Spinal cord (tissue), 9 donors: ENCODE measurements at regions not wholly inside any gene's neighbourhood (a gene's known extent, or its start where the extent isn't known, plus 50 kb on each side); places are given as distances from the start of the nearest gene placed in this dataset.

Experiments
- DNase-seq, 6 donors: peaks; one replicate each; pipeline versions ENCODE4 v3.0.0 to v3.0.0-alpha.2; 2013 to 2015; ENCODE audit warnings: low spot score in 6 of 6, low read depth in 4 of 6
- H3K27ac ChIP-seq: one replicate; pipeline ENCODE4 v1.5.1; 2013; ENCODE audit warnings: low read depth, low read length, control low read depth
- H3K27me3 ChIP-seq: one replicate; pipeline ENCODE4 v1.6.1; 2013; ENCODE audit warnings: low read length; ENCODE audit not compliant: control insufficient read depth, insufficient read depth
- H3K36me3 ChIP-seq: one replicate; pipeline ENCODE4 v1.6.1; 2013; ENCODE audit warnings: low read length; ENCODE audit not compliant: control insufficient read depth, insufficient read depth
- H3K4me1 ChIP-seq: one replicate; pipeline ENCODE4 v1.6.1; 2013; ENCODE audit warnings: low read length; ENCODE audit not compliant: control insufficient read depth, insufficient read depth
- H3K4me3 ChIP-seq: one replicate; pipeline ENCODE4 v1.5.1; 2013; ENCODE audit warnings: low read depth, low read length, control low read depth
- H3K9me3 ChIP-seq: one replicate; pipeline ENCODE4 v1.6.1; 2013; ENCODE audit warnings: low read length; ENCODE audit not compliant: control insufficient read depth, insufficient read depth
- WGBS: methylation state at CpG from one replicate; pipeline ENCODE4 v1.1.5; 2013; ENCODE audit warnings: missing lambda C conversion rate; ENCODE audit not compliant: insufficient coverage; 5-methylcytosine and 5-hydroxymethylcytosine counted together
- donor health status: healthy.

DNA sequence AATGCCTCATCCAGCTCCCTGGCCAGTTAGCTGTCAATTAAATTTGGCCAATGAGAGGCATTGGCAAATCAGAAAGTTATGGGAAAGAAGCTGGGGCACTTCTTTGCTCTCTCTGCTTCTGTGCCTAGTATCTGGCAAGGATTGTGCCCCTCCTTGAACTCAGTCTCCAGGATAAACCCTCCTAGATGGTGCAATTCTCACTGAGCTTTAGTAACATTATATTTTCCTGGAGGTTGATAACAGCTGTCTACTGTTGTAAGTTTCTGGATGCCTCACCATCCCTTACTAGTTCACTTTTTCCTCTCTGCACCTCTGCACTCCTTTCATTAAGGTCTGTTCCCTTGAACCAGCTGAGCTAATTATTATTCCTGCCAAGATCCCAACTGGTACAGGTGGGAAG, 329.5 kb downstream of the MFSD1 start:
- no peak for DNase-seq
- no peaks in the 10 kb centered on the region for H3K27me3 ChIP-seq
- H3K27ac ChIP-seq = no peak overlapping the region
- no peaks in the 10 kb centered on the region for H3K4me1 ChIP-seq
- no peaks in the 10 kb centered on the region for H3K36me3 ChIP-seq
- no peaks in the 10 kb centered on the region for H3K9me3 ChIP-seq
- no peak overlapping the region for H3K4me3 ChIP-seq

DNA sequence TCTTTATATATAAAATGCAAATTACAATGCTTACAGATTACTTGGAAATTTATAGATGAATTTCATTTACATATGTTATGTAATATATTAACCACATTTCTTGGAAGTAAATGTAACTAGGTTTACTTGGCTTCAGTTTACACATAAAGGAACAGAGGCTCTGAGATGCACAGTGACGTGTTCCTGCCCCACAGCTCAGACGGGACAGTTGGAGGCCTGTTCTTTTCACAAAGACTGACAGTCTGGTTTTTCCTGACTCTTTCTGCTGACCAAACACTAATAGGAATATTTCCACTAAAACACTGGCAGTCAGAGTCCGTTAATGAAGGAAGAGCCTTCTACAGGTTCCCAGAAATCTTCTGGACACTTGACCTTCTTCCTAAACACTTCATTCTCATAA, 336.1 kb downstream of the MFSD1 start:
- peak in 1 of 6 donors; percentile 25 for DNase-seq
- H3K27ac ChIP-seq = no peak overlapping the region
- no peaks in the 10 kb centered on the region for H3K9me3 ChIP-seq
- 100% methylated on average over 1 of the region's 3 CpGs for WGBS
- no peaks in the 10 kb centered on the region for H3K36me3 ChIP-seq
- H3K4me3 ChIP-seq = no peak overlapping the region
- H3K27me3 ChIP-seq = no peaks in the 10 kb centered on the region
- H3K4me1 ChIP-seq = no peaks in the 10 kb centered on the region

DNA sequence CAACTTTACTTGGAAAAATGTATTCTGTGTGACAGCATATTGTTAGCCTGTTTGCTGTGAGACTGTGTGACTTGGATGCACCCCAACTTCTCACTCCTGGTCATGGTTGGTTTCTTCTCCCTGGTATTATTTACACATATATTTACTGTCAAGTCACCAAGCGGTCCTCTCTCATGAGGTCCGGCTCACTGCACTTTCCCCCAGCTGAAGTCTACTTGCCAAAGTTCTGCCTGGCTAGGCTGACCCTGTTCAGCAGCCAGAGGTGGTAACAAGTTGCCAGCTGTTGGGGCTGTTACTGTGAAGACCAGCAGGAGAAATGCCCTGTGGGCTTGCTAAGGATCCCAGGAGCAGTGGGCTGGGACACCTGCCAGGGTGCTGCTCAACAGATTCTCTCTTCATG, 337.5 kb downstream of the MFSD1 start:
- 100% methylated on average over 2 of the region's 2 CpGs for WGBS
- Histone ChIP-seq H3K4me1 (no peaks in the 10 kb centered on the region), H3K36me3 (no peaks in the 10 kb centered on the region), H3K27ac (no peak overlapping the region), H3K27me3 (no peaks in the 10 kb centered on the region), H3K4me3 (no peak overlapping the region), H3K9me3 (no peaks in the 10 kb centered on the region)
- DNase-seq = no peak

DNA sequence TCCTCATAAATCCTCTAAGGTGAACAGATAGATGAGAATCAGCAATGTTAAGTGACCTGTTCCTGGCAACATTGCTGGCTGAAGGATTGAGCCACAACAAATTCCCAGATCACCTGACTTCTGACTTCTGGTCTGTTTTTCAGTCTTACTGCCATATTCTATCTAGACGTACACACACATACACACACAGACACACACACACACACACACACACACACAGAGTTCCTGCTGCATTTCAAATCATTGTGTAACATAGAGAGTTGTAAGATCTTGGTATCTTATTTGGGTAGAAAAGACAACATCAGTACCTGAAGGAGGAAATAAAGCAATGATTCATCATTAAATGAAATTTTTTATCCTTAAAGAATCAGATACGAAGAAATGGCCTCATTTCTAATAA, 342.6 kb downstream of the MFSD1 start:
- Histone ChIP-seq H3K4me3 (no peak overlapping the region), H3K36me3 (no peaks in the 10 kb centered on the region), H3K27ac (no peak overlapping the region), H3K4me1 (no peaks in the 10 kb centered on the region), H3K9me3 (no peaks in the 10 kb centered on the region), H3K27me3 (no peaks in the 10 kb centered on the region)
- no peak for DNase-seq
- WGBS = 40% methylated on average over 1 of the region's 2 CpGs

DNA sequence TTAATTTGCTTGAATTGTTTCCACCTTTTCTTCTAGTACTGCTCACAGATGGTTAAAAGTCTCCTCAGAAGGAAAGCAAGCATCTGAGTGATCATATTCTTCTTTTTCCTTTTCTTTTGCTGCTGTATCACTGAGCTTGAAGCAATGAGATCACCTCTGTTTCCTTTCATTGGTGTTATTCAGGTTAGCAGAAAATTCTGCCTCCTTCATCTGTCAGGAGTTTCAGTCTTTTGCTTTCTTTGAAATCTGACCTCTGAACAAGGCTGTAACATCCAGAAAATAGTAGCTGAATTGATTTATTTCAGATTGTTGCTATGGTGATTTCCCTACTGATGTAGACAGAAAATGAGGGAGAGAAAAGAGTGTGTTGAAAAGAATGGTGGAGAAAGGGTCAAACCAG, 343.0 kb downstream of the MFSD1 start:
- H3K9me3 ChIP-seq = no peaks in the 10 kb centered on the region
- H3K4me1 ChIP-seq = no peaks in the 10 kb centered on the region
- H3K36me3 ChIP-seq = no peaks in the 10 kb centered on the region
- DNase-seq = peak in 2 of 6 donors; percentile 52 to 74
- no peaks in the 10 kb centered on the region for H3K27me3 ChIP-seq
- H3K27ac ChIP-seq = no peak overlapping the region
- H3K4me3 ChIP-seq = no peak overlapping the region

DNA sequence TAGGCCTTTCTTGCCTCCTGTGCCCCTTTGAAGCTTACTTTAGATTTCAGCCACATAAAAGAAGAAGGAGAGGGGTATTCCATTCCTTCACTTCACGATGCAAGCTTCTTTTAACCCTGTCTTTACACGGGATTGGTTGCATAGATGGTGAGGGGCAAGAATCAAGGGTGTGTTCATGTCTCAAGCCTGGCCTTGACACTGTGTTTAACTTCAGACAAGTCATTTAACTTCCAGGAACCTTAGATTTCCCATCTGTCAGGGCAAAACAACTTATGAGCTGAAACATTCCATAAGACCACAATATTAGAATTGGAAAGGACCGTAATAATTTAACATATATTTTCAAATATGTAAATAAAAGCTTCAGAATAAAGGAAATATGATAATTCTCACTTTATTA, 344.5 kb downstream of the MFSD1 start:
- Histone ChIP-seq H3K36me3 (no peaks in the 10 kb centered on the region), H3K9me3 (no peaks in the 10 kb centered on the region), H3K4me1 (no peaks in the 10 kb centered on the region), H3K4me3 (no peak overlapping the region), H3K27me3 (no peaks in the 10 kb centered on the region), H3K27ac (no peak overlapping the region)
- DNase-seq = no peak
- no CpG with 5 or more reads among the region's 3 CpGs for WGBS

DNA sequence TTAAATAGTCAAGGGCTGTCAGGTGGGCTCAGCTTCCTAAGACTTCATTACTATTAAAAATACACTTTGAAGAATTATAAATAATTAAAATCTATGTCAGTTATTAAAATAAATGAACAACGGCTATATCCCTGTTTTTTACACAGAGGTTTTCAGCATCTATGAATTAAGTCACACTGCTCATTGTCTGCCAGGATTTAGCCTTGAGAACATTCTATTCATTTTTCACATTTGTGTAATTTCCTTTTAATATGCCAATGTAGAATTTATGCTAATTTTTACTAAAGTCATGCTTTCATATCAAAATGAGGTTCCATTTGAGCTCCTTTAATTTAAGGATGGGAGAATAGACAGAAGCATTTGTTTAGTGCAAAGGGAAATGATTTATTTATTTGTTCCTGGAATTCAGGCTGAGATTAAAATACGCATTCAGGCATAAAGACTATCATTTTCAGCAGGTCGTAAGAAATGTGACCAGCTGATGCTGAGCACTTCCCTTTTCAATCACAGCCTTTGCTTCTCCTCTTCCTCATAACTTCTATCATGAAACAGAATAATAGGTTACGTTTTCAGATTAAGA, 345.1 kb downstream of the MFSD1 start:
- no peaks in the 10 kb centered on the region for H3K4me1 ChIP-seq
- WGBS = no CpG with 5 or more reads among the region's 4 CpGs
- no peaks in the 10 kb centered on the region for H3K9me3 ChIP-seq
- H3K4me3 ChIP-seq = no peak overlapping the region
- H3K27me3 ChIP-seq = no peaks in the 10 kb centered on the region
- DNase-seq = peak in 1 of 6 donors; percentile 48
- H3K27ac ChIP-seq = no peak overlapping the region
- no peaks in the 10 kb centered on the region for H3K36me3 ChIP-seq

DNA sequence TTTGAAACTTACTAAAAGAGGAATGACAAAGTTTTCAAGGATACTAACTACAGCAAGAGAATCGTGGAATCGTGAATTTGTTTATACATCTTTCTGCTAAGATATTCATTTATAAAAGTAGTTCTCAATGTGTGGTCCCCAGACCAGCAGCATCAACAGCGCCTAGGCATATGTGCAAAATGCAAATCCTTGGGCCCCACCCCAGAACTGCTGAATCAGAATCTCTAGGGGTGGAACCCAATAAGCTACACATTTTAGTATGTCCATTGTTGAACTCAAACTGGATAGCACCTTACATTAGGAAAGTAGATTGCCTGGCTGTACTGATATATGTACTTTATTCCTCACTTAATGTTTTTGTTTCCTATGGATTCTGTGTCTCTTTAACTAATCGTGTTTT, 346.0 kb downstream of the MFSD1 start:
- Histone ChIP-seq H3K4me3 (no peak overlapping the region), H3K36me3 (no peaks in the 10 kb centered on the region), H3K4me1 (no peaks in the 10 kb centered on the region), H3K27me3 (no peaks in the 10 kb centered on the region), H3K27ac (no peak overlapping the region), H3K9me3 (no peaks in the 10 kb centered on the region)
- DNase-seq = no peak
- WGBS = 90% methylated on average over 2 of the region's 4 CpGs

DNA sequence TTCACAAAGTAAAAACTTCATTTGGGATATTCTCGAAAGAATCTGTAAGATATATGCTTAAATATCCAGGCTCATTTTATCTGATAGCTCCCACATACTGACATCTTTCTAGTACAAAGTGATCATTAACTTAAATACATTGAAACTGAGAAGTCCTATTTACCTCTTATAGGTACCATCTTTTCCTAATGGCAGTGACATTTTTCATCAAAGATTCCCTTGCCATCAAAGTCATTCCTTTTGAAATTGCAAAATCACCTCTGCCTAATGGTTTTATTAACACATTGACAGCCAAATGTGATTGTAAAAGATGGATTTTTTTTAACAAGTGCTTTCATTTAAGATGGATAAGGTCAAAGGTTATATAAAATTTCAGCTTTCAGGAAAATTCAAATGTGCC, 346.6 kb downstream of the MFSD1 start:
- no peaks in the 10 kb centered on the region for H3K27me3 ChIP-seq
- DNase-seq = no peak
- no peak overlapping the region for H3K4me3 ChIP-seq
- H3K4me1 ChIP-seq = no peaks in the 10 kb centered on the region
- no CpG with 5 or more reads among the region's 1 CpG for WGBS
- no peak overlapping the region for H3K27ac ChIP-seq
- no peaks in the 10 kb centered on the region for H3K9me3 ChIP-seq
- no peaks in the 10 kb centered on the region for H3K36me3 ChIP-seq

DNA sequence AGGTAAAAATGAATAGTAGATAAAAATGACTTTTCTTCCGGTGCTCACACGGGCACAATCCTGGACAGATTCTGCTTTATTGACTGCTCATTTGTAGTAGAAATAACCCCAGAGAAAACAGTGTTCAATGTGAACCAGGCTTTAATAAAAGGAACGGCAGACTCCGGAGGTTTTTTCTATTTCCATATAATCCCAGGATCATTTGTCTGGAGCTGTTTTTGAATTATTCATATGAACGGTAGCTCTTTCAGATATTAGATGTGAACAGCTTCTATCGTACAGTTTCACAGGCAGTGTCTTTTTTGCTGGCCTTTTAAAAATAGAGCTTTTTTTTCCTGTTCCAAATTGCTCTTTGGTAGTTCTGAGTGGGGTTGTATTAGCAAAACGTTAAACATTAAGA, 347.3 kb downstream of the MFSD1 start:
- no peaks in the 10 kb centered on the region for H3K4me1 ChIP-seq
- H3K27me3 ChIP-seq = no peaks in the 10 kb centered on the region
- DNase-seq = peak in 1 of 6 donors; percentile 81
- H3K27ac ChIP-seq = no peak overlapping the region
- H3K36me3 ChIP-seq = no peaks in the 10 kb centered on the region
- H3K9me3 ChIP-seq = no peaks in the 10 kb centered on the region
- WGBS = 10% methylated on average over 2 of the region's 7 CpGs
- H3K4me3 ChIP-seq = no peak overlapping the region
